CD4-positive, alpha-beta T cell treated with Interleukin-2 at 100 ng/mL for 4 hours (primary cell): ENCODE measurements at regions not wholly inside any gene's neighbourhood (a gene's known extent, or its start where the extent isn't known, plus 50 kb on each side); places are given as distances from the start of the nearest gene placed in this dataset.

Experiments
- DNase-seq: peaks from one replicate; pipeline ENCODE4 v3.0.0-alpha.2; 2020; ENCODE audit warnings: low spot score

DNA sequence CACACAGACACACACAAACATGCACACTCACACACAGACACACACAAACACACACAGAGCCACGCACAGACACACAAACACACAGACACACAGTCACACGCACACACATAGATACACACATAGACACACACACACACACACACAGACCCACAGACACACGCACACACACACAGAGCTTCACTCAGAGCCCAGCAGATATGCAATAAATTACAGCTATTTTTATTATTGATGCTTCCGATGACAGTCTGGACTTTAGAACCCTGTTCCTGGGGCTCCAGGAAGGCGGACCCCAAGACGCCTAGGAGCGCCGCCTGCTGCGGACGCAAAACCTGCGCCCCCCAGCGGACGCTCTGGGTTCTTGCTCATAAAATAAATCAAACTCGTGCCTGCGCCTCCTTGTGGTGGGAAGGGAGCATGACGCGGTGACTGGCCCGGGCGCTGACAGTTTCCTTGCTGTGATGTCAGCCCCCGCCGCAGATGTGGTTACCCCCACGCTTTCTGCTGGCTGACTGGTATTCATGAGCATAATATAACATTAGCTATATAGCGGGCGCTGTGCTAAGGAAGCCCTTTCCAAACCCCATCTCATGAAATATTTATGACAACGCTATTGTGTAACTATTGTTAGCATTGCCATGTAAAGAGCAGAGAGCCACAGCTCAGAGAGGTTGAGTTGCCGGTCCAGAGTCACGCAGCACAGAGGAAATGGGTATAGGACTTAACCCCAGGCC is 64.4 kb upstream of the TM9SF2 start:
- DNase-seq = peak; percentile 94

DNA sequence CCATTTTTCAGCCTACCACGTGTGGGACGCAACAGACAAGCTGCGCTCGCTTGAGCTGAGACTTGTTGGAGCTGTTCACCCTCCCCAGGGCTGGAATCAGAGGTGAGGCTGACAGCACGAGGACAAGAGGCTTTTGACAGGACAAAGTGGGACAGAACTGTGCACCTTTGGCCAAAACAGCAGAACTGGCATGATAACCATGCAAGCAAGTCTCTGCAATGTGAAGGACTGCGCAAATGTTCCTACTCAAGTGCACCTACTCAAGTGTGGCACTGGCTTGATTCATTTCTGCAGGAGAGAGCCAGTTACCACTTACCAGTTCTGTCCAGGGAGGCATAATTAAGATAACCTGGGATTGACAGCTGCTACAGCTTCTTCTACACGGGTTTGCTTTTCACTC is 62.2 kb upstream of the TM9SF2 start:
- no peak for DNase-seq

DNA sequence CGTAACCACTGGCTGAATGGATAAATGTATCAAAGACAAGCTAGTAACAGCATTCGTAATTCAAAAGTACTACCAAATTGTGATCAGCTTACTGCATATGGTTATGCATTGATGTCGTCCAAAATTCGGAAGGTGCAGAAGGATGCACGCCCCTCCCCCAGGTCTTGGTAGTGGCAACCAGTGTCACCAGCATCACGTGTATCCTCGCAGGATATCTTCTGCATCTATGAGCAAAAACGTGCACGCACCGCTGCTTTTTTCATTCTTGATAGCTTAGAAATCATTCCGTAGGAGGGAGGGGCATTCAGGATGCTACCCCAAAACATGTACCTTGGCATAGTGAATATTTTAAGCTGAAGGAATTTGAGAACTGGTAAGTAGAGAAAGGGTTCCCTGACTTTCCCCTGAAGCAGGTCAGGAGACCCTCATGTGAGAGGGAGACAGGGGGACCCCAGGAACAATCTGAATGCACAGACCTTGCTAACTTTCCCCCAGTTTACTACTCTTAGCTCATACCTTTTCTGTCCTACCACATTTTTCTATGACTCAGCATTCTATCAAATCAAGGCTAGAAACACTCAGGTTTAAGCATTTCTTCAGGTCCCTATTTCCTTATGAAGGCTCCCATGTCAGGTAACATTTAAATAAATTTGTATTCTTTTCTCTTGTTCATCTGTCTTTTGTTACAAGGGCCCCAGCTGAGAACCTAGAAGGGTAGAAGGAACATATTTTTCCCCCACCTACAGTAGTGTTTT is 61.2 kb upstream of the TM9SF2 start:
- no peak for DNase-seq

DNA sequence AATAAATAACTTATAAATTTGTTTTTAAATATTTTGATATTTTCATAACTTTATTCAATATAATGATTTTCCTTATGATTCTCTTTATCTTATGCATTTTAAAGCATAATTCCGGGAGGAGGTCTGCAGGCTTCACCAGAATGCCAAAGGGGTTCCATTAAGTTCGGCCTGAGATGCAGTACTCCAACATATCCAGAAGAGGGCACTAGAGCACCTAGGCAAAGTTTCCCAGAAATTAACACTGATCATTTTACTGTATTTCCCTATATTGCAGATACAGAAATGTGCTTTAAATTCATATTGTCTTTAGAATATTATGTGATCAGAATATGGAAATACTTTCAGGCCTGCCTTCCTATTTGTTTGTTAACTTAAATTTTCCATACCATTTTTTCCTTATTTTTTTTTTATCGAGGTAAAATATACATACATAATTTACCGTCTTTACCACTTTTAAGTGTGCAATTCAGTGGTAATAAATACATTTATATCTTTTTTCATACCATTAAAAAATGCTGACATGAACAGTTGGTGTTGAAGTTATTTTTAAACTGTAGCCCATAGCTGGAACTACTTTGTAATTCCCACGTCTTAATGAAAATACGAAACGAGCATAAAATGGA is 58.9 kb upstream of the TM9SF2 start:
- peak; percentile 83 for DNase-seq

DNA sequence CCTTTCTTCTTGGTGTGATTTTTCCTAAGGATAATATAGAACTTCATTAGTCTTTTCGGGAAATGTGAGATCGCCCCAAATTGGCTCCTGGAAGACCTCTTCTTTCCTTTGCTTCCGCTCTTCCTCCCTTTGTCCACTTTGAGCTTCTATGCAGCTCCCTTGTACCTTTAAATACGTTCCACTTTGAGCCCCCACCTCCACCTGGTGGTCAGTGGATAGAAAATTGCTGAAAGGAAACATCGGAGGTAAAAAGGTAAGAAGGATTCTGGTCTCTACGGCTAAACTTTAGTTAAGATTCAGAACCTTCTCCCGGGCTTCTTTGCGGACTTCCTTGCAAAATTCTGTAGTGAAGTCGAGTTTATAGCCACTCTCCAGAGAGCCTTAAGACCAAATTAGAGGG is 55.0 kb upstream of the TM9SF2 start:
- DNase-seq = no peak

DNA sequence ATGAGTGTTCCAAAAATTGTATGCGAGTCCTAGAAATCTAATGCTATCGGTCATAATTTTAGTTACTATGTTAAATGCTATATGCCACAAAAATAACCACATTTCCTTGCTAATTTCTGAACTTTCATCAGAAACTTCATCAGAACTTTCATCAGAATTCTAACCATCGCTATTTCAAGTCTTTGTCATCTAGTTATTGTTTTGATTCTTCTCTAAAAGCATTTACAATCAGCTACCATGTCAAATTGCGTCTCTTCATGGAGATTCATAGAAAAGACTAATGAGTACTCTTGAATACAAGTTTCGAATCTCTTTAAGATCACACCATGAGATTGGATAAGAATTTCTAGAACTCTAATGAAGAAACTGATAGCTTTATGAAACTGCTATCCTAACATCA is 52.7 kb upstream of the TM9SF2 start:
- no peak for DNase-seq

DNA sequence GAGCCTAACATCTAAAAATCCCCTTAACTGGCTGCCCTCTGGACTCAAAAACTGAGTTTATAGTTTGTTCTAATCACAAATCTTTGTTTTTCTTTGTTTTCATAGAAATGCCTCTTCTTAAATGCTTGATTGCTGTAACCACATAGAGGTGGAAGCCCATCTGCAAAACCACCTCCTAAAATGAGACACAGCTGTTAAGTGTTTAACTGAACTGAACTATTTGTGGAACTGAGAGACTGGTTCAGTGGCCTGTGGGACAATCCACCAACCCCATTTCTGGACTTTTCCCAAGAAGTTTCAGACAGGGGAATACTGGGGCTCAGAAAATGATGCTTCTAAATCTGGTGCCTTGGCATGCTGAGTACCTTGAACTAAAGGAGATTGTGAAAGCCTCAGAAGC is 50.9 kb upstream of the TM9SF2 start:
- no peak for DNase-seq
